RCC 7860 (cell line): ENCODE measurements at regions not wholly inside any gene's neighbourhood (a gene's known extent, or its start where the extent isn't known, plus 50 kb on each side); places are given as distances from the start of the nearest gene placed in this dataset.
"Not testable (repeated sequence)": the region's sequence is repeated elsewhere in the genome, so short reads cannot be mapped to it uniquely, and the experiment has no call there.

ENCODE experiments used
- DNase-seq: peaks from one replicate; pipeline ENCODE4 v3.0.0-alpha.2; 2015; ENCODE audit warnings: low spot score
- FAIRE-seq: peaks from 2 replicates; lab custom pipeline; 2012; peaks lifted over from hg19 to GRCh38; lab: Jason Lieb, UNC

DNA sequence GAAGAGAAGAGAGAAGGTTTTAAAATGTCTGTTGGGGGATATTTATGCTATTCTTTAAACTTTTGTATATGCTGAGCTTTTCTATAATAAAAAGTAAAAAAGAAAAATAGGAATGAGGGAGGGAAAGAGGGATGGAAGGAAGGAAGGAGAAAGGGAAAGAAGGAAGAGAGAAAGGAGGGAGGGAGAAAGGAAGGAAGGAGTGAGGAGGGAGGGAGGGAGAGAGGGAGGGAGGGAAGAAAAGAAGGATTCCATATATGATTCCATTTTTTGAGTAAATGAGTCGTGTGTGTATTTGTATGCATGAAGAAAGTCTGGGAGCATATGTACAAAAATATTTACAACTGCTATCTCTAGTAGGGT, 120.9 kb upstream of the ZBTB40 start:
- no peak for DNase-seq
- FAIRE-seq, result no peak

DNA sequence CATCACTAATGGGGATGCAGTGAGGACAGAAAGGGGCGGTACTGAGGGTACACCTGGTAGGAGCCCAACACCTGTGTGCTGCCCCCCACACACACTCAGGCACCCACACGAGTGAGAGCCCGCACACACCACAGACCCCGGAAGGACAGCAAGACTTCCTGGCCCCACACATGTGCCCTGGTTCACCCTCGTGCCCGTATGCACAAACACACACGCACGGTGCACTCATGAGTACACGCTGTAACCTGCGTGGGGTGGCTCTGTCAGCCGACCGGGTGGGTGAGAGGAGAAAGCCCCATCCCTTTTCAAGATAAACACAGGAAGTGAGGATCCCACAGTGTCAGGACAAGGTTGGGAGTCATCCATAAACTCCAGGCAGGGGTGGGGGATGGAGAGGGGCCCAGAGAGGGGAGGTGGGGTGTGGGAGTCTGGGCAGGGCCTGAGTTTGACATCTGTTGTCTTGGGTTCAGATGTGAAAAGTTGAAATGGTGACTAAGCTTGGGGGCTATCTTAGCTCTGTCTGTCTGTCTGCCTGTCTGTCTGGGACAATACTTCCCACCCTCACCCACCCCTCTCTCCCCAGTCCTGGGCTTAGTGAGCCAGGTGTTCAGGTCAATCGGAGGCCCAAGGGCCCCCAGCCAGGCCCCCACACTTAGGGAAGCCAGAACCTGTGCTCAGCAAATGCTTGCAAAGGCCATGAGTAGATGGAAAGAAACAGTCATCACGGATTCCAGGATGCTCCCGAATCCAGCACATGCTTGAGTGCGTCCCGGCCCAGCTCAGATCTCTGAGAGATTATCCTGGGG, 119.8 kb upstream of the ZBTB40 start:
- FAIRE-seq, result no peak

DNA sequence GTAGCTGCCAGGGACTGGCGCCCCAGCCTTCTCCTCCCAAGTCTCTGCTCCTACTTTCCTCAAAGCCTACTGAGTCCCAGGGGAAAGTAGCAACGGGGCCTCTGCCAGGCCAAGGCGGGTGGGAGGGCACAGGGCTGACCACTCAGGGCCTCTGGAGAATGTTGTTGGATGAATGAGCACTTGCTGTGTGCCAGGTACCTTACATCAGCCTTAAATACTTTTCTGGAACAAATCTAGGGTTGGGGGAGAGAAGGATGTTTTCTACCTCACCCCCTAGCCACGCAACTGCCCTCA, 119.3 kb upstream of the ZBTB40 start:
- FAIRE-seq (no peak), DNase-seq (no peak)

More for the DNA sequence above, 119.8 kb upstream of the ZBTB40 start:
- no peak for DNase-seq

DNA sequence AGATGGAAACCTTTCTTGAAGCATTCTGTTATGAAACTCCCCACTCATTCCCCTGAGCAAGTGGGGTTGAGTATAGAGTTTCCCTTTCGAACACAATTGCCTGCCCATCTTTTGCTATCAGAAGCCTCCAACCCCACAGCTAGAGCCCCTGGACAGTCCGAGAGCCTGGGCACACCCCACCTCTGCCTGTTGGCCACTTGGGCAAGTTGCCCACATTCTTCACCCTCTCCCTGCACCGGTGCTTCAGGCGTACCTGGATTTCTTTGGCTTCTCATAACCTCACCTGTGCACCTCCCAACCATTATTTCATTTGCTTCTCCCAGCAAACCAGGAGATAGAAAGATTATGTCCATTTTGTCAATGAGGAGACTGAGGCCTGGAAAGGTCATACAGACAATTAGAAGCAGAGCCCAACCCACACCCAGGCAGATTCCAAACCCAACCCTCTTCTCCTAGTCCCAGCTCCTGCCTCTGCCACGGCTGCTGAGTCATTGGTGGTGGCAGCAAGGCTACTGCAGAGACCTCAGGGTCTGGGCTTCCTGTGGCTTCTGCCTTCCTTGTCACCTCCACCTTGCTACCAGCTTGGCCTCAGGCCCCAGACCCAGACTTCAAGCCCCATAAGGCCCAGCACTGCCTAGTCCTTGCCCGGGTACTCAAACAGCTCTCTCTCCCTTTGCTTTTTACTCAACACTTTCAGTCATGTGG, 118.7 kb upstream of the ZBTB40 start:
- no peak for DNase-seq
- FAIRE-seq, result no peak

DNA sequence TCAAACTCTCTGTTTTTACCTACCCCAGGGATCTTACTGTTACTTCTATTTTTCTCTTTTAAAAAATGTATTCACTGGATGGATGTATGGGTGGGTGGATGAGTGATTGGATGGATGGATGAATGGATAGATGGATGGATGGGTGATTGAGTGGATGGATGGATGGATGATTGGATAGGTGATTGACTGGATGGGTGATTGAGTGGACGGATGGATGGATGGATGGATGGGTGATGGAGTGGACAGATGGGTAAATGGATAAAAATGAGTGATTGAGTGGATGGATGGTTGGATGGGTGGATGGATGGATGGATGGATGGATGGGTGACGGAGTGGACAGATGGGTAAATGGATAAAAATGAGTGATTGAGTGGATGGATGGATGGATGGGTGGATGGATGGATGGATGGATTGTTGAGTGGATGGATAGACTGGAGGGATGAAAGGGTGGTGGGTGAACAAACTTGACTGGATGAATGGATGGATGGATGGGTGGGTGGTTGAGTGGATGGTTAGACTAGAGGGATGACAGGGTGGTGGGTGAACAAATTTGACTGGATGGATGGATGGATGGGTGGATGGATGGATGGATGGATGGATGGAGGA, 118.0 kb upstream of the ZBTB40 start:
- DNase-seq, result no peak
- no peak for FAIRE-seq

DNA sequence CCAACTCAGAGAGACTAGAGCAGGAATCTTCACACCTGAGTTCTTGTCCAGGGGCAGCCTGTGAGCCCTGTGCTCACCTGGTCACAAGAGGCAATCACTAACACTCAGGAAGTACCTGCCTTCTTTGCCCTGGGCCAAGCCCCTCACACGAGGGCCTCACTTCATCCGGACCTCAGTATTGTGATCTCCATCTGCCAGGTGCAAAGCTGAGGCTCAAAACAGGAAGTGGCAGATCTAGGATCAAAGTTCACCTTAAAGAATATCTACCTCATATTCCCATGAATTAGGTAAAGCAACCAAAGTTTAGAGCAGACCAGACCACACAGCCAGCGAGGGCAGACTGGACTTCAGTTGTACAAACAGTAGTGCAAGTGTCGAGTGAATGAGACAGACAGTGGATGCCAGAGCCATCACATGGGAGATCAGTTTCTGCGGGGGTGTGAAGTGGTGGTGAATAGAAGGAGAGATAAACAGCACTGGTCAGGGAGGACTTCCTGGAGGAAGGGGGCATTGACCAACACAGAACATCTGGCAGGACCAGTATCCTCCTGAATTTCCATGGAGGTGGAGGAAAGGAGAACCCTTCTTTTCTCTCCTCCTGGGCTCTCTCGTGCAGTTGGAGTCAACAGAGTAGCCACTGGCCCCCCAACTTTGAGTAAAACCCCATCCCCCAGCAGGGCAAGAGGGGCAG, 116.6 kb upstream of the ZBTB40 start:
- FAIRE-seq (no peak), DNase-seq (no peak)

DNA sequence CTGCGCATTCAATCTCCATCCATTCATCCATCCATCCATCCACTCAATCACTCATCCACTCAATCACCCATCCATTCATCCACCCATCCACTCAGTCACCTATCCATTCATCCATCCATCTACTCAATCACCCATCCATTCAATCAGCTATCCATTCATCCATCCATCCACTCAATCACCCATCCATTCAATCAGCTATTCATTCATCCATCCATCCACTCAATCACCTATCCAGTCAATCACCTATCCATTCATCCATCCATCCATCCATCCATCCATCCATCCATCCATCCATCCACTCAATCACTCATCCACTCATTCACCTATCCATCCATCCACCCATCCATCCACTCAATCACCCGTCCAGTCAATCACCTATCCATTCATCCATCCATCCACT, 115.4 kb upstream of the ZBTB40 start:
- not testable (repeated sequence) for DNase-seq, FAIRE-seq

DNA sequence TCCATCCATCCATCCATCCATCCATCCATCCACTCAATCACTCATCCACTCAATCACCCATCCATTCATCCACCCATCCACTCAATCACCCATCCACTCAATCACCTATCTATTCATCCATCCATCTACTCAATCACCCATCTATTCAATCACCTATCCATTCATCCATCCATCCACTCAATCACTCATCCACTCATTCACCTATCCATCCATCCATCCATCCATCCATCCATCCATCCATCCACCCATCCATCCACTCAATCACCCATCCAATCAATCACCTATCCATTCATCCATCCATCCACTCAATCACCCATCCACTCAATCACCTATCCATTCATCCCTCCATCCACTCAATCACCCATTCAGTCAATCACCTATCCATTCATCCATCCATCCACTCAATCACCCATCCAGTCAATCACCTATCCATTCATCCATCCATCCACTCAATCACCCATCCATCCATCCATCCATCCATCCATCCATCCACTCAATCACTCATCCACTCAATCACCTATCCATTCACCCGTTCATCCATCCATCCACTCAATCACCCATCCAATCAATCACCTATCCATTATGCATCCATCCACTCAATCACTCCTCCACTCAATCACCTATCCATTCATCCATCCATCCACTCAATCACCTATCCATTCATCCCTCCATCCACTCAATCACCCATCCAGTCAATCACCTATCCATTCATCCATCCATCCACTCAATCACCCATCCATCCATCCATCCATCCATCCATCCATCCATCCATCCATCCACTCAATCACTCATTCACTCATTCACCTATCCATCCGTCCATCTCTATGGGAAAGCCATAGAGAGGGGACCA, 114.7 kb upstream of the ZBTB40 start:
- not testable (repeated sequence) for FAIRE-seq, DNase-seq

DNA sequence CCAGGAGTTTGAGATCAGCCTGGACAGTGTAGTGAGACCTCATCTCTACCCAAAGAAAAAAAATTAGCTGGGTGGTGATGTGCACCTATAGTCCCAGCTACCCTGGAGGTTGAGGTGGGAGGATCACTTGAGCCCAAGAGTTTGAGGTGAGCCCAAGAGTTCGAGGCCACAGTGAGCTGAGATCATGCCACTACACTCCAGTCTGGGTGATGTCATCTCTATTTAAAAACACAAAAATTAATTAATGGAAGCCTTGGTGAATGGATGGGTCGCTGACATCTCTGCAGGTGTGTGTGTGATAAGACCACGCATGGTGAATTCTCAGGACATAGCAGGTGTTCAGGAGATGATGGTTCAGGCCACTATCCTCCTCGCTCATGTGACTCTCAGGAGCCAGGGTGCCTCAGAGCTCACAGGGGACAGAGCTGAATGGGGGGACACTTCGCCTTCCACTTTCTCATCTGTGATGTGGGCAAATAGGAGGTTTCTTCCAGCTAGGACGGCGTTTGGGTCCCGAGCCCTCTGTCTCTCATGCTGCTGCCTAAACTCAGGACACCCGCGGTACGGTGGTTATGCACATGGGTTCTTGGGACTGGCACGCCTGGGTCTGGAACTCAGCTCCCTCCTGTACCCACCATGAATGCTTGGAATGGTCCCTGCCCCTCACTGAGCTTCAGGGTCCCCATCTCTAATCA, 113.4 kb upstream of the ZBTB40 start:
- no peak for FAIRE-seq

DNA sequence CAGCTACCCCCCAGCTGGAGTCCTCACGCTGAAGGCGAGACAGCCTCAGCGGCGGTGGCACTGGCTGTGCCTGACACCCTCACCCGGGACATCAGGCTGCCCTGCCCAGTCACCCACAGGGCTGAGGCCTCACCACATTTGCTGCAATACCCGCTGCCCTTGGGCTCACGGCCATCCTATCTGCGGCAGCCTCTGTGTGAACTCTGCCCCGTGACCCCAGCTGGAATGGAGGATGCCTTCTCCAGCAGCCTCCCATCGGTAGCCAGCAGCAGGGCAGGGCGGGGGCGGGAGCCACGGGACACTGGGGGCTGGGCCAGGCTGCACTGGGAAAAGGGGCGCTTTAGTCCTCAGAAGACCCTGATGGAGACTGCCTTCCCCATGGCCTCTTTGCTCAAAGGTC, 112.4 kb upstream of the ZBTB40 start:
- FAIRE-seq (no peak), DNase-seq (no peak)

More for the DNA sequence above, 113.4 kb upstream of the ZBTB40 start:
- DNase-seq, result no peak

DNA sequence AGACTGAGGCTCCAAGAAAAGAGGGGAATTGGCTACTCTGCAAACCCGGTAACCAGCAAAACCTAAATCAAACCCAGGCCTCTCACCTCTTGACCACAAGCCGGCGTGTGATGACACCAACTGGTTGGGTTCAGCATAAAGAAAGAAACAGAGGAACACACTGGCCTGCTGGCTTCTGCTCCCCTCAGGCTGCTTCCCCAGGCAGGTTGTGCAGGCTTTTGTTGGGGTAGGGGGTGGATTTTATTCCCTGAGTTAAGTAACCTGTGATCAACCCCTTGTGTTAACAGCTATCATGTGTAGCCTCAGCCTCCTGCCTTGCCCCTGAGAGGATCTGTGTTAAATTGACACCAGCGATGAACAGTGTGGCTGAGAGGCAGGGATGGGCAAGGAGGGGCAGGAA, 111.6 kb upstream of the ZBTB40 start:
- DNase-seq (no peak), FAIRE-seq (no peak)

DNA sequence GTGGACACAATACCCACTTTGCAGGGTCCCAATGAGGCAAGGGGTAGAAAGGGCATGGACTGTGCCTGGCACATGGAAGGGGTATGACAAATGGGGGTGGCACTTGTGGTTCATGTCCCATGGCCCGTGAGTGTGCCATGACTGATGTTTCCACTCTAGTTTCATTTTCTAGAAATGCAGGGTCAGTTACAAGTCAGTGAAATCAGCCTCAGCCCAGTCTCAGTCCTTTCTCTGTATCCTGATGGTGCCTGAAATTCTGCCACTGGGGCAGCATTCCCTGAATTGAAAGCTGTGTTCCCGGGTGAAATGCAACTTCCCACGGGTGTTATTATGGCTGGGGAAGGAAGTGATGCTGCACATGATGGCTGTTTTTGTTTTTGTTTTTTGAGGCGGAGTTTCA, 110.8 kb upstream of the ZBTB40 start:
- DNase-seq, result no peak
- FAIRE-seq, result no peak

DNA sequence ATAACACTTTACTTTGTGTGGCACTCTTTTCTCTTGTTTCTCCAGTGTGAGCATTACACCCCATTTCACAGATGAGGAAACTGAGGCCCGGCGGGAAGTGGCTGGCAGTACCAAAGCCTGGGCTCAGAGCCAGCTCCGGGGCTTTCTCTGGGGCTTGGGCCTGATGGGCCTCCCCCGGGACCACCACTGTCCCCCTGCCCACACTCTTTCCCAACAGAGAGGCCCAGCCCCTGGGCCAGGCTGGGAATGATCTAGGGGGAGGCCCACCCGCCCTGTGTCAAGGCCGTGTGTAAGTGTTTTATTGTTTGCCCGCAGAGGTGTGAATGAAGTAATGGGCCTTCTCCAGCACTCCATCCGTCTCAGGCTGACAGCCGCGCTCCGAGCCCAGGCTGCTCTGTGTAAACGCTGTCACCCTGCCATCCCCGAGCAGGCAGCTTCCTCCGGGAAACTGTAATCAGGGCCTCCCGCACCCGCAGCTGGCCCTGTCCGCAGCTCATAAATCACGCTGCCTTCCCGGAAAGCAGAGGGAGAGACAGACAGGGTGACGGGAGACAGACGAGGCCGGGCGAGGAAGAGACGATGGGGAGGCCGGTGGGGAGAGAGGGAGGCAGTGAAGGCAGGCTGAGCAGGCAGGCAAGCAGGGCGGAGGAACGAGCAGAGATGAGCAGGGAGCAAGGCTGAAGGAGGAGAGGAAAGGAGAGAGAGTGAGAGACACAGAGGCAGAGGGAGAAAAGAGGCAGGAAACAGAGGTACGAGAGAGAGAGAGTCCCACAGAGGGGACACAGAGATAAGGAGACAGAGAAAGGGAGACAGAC, 109.7 kb upstream of the ZBTB40 start:
- FAIRE-seq (no peak), DNase-seq (no peak)

DNA sequence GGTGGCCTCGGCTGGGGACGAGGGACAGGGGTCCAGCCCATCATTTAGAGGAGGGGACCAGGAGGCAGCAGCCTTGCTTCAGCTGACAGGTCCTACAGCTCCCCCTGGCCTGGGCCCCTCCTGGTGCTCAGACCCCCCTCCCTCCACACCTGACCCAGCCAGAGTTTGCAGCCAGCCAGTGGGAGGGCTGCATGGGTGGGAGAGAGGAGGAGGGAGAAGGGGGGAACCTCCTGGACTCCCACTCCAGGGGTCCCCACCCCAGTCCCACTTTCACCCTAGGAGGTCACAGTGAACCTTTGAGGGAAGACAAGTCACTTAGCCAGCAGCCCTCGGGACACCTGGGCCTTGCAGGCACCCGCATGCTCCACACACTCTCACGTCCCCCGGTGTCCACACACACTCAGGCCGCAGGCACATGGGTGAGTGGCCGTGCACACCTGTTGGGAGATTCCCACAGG, 108.9 kb upstream of the ZBTB40 start:
- DNase-seq, result no peak
- FAIRE-seq, result no peak

DNA sequence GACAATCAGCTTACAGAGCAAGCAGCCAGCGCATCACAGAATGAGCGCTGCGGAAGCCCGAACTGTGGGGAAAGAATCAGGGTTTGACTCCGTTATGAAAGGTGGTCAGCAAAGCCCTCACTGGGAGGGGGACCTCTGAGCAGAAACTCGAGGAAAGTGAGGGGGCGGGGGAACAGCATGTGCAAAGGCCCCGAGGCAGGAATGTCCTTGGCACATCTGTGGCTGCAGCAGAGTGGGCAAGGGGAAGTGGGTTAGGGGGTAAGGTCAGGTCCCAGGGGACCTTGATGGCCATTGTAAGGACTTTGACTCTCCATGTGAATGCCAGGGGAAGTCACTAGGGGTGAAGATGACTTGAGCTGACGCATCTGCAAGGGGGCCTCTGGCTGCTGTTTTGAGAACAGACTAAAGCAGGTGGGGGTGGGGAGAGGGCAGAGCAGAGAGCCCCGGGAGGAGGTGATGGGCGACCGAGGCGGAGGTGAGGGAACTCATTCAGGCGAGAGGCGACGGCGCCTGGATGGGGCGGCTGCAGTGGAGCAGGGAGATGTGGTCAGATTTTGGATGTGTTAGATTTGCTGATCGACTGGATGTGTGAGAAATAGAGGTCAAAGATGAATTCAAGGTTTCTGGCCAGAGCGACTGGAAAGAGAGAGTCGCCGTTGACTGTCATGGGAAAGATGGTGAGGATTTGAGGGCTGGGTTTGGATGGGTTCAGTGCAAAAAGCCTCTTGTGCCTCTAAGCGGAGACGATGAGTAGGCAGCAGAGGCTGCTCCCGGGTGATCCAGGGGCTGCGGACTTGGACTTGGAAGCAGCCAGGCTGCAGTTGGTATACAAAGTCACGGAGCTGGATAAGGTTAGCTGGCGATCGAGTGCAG, 108.0 kb upstream of the ZBTB40 start:
- DNase-seq (no peak), FAIRE-seq (no peak)

DNA sequence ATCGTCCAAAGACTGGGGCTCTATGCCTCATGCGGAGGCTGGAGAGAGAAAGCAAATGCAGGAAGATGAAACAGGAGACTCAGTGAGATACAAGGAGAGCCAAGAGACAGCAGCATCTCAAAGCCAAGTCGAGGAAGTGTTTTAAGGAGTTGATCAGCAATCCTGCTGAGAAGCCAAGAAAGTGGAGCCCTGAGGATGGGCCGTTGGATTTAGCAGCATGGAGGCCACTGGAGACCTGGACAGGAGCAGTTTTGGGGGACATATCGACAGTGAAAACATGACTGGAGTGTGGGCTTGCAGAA, 107.4 kb upstream of the ZBTB40 start:
- DNase-seq, result no peak

DNA sequence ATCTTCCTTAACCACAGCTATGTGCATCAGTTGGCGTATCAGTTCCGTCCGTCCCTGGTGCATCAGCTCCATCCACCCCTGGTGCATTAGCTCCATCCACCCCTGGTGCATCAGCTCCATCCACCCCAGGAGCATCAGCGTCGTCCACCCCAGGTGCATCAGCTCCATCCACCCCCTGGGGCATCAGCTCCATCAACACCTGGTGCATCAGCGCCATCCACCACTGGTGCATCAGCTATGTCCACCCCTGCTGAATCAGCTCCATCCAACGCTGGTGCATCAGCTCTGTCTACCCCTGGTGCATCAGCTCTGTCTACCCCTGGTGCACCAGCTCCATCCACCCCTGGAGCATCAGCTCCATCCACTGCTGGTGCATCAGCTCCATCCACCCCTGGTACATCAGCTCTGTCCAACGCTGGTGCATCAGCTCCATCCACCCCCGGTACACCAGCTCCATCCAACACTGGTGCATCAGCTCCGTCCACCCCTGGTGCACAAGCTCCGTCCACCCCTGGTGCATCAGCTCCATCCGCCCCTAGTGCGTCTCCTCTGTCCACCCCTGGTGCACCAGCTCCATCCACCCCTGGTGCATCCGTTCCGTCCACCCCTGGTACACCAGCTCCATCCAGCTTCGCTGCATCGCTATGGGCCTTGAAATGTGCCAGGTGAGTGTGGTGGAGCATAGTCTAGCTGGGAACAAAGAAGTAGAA, 106.6 kb upstream of the ZBTB40 start:
- no peak for DNase-seq
- FAIRE-seq, result no peak

More for the DNA sequence above, 107.4 kb upstream of the ZBTB40 start:
- FAIRE-seq, result no peak
